ENCODE measurements at regions not wholly inside any gene's neighbourhood (a gene's known extent, or its start where the extent isn't known, plus 50 kb on each side); places are given as distances from the start of the nearest gene placed in this dataset.
A peak's percentile ranks its signal among the peaks of the same experiment; 100 is the strongest.
"Not testable (repeated sequence)": the region's sequence is repeated elsewhere in the genome, so short reads cannot be mapped to it uniquely, and the experiment has no call there.

GRCh38 chr3:71958533-71958932, 173.6 kb upstream of the PROK2 start:
- no peak for DNase-seq (ENCODE audit: low spot score)

GRCh38 chr3:71956716-71957115, 171.8 kb upstream of the PROK2 start:
- DNase-seq (ENCODE audit: low spot score), result no peak

DNA sequence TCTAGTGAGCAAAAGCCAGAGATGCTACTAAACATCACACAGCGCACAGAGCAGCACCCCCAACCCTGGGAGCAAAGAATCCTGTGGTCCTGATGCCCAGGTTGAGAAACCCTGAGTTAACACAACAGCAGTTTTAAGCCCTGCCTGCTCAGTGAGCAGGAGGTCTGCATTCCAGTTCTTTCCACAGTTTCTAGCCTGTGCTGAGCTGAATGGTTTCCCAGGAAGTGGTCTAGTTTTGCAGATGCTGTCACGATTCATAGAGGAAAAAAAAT, 171.1 kb upstream of the PROK2 start:
- DNase-seq (ENCODE audit: low spot score), result no peak

GRCh38 chr3:71955240-71956068, 170.5 kb upstream of the PROK2 start:
- peak; percentile 57 for DNase-seq (ENCODE audit: low spot score)

GRCh38 chr3:71951842-71952241, 166.9 kb upstream of the PROK2 start:
- no peak for DNase-seq (ENCODE audit: low spot score)

- DNase-seq (ENCODE audit: low spot score), result no peak
Observed at GRCh38 chr3:71951361-71951760, 166.4 kb upstream of the PROK2 start.

DNA sequence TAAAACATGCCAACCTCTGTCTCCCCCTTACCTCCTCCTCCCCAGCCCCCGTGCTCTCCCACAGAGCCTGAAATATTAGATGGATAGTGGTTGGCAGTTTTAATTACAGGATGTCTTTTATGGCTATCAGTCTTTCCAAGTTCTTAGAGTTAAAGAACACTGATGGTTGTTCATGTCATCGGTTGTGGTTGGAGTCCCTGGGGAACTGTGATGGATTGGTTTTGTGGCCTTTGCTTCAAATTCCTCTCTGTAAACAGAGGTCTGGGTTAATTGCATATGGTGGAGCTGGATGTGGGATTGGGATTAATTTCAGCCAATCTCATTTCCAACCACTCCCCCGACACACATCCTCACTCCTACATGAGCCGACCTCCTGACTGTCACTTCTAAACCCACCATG, 164.5 kb upstream of the PROK2 start:
- DNase-seq (ENCODE audit: low spot score), result no peak

DNA sequence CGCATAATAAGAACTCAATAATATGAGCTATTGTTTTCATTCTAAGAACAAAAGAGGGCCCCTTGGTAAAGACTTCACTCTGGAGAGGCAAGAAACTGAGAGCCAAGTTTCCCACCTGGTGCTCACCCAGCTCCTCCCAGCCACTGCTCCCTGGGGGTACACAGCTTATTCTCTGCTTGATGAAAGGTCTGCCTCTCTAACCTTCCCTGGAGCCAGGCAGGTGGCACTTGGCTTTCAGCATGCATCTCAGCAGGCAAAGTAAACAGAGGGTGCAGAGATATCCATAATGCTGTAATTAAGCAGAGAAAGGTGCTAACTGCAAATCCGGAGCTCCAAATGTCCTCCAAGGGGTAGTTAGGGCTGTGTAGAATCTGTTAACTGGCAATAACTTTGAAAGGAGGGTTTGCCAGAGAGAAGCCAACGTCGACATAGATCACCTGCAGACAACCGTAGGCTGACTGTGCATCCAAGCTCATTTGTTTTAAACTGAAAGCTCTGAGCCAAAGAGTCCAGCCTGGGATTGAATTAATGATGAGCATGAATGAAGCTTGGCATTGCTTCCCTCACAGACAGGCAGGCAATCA, 159.6 kb upstream of the PROK2 start:
- no peak for DNase-seq (ENCODE audit: low spot score)

- DNase-seq (ENCODE audit: low spot score), result no peak
Observed at GRCh38 chr3:71942432-71943187, 157.7 kb upstream of the PROK2 start.

GRCh38 chr3:71940486-71940885, 155.5 kb upstream of the PROK2 start:
- no peak for DNase-seq (ENCODE audit: low spot score)

DNA sequence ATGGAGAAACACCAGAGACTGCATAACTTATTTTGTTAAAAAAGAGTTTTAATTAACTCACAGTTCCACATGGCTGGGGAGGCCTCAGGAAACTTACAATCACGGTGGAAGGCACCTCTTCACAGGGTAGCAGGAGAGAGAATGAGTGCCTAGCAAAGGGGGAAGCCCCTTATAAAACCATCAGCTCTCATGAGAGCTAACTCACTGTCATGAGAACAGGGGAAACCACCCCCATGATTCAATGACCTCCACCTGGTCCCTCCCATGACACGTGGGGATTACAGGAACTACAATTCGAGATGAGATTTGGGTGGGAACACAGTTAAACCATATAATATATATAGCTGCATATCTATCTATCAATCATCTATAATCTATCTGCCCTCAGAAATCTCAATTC, 153.1 kb upstream of the PROK2 start:
- DNase-seq (ENCODE audit: low spot score), result not testable (repeated sequence)

DNA sequence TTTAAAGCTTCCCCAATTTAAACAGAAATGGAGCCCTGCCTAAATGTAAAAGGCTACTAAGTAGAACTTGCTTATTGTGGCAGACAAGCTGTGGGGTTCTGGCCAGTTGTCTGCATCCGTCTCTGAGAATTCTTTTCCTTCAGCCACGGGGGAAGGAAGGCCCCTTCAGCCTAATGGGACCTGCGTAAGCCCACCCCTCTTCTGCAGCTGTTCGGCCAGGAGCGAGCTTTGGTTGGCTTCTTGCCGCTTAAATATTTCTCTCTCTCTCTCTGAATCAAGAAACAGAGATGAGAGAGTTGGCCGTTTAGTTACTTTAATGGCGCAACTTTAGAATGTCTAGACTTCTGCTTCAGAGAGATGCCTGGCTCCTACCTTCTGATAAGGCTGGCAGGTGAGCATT, 151.7 kb upstream of the PROK2 start:
- DNase-seq (ENCODE audit: low spot score), result no peak

DNA sequence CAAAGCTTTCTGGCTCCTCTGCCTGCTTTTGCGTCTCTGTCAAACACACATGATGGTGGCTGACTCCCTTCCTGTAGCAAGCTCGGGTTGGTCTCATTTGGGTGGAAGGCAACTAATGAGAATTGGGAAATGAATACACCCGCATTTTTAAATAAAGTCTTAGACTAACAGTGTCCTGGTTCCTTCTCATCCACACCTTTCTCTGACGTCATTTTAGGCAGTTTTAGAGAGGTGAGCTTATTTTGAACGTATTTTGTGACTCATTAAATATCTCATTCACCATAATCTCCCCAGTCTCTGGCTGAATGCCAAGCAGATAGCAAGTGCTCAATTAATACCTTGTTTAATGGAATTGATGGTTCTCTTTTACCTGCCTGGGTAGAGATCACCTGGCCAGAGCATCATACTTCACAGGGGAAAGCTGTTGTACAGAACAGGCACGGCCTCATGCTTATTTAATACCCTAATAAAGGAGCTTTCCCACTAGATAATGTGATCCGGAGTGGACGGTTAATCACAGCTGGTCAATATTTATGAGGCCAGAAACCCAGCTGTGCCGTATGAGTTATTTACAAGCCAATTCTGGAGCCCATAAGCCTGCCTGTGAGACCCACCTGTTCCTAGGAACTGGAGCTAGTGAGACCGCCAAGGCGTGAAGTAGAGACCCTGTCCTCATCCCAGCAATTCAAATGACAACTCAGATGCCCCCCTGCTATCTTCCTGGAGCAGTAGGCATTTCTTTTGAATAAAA, 149.7 kb upstream of the PROK2 start:
- DNase-seq (ENCODE audit: low spot score), result no peak

DNA sequence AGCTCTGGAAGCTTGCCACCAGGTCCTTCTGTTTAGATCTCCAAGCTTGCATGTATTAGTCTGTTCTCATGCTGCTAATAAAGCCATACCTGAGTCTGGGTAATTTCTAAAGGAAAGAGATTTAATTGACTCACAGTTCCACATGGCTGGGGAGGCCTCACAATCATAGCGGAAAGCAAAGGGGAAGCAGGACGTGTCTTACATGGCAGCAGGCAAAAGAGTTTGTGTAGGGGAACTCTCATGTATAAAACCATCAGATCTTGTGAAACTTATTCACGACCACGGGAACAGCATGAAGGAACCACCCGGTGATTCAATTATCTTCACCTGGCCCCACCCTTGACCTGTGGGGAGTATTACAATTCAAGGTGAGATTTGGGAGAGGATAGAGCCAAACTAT, 147.0 kb upstream of the PROK2 start:
- no peak for DNase-seq (ENCODE audit: low spot score)

- DNase-seq (ENCODE audit: low spot score), result peak; percentile 36
Observed at GRCh38 chr3:71930056-71930991, 145.4 kb upstream of the PROK2 start.

DNA sequence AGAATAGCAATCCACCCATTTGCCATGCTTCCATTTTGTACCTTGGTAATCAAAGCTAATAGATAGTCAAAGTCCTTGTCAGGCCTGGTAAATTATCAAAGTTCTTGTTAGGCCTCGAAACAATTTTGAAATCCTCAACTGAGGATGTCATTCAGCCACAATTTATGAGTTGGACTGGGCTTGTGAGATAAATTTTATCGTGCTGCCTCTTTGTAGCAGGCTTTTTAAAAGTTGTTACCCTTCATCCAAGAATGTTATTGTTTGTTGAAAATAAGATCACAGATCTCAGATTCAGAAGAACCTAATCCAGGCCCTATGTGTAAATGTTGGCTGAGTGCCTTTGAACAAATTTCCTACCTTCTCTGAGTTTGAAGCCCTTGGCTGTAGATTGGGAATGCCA, 143.3 kb upstream of the PROK2 start:
- no peak for DNase-seq (ENCODE audit: low spot score)

DNA sequence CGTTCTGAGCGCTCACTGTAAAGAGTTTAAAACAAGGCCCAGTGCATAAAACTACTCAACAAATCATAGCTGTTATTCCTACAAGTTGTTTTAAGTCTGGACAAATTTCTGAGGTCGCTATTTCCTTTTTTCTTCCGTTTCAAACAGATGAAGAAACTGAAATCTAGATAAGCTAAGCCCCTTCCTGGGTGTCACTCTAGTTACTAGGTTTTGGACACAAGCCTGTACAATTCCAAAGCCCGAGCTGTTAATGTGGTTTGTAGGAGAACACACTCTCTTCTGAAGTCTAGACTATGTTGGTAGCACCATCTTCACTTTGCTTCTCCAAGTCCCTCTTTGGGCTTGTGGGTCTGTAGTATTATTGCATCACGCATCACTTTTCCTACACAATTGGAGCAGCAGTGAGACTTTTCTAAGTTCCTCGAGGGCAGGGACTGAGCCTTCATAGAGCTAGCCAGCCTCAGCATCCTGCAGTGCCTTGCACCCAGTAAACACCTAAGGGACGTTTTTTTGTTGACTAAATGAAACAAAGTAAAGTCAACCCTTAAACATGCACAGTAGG, 142.6 kb upstream of the PROK2 start:
- no peak for DNase-seq (ENCODE audit: low spot score)

DNA sequence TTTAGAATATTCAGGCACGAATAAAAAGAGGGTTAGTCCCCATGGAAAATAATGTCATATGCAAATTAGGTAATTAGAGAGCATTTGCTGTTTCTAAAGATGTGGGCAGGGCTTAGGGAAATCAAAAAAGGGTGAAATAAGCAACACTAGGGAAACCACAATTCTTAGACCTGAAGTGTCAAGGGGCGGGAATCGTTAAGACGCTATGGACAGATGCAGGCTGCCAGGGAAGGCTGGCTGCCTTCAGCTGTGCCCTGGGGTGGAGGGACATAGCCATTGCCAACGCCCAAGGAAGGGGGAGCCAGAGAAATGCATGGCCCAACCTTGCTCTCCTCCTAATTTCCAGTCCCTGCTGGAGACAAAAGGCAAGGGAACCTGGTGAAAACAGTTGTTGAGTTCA, 141.7 kb upstream of the PROK2 start:
- DNase-seq (ENCODE audit: low spot score), result no peak

DNA sequence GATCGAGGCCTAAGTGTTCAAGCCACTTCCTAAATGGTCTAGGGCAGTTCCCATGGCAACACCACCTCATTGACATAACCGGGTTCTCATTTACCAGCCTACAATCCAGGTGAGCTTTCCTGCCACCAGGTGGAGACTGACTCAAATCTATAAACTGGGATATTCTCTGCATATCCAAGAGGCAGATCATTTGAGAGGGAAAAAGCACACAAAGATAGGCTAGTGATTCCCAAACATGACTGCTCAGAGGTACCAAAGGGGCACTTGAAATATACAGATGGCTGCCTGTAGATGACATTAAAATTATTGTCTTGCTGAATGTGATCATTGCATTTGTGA, 141.3 kb upstream of the PROK2 start:
- DNase-seq (ENCODE audit: low spot score), result peak; percentile 71

GRCh38 chr3:71925511-71926261, 140.7 kb upstream of the PROK2 start:
- not testable (repeated sequence) for DNase-seq (ENCODE audit: low spot score)

GRCh38 chr3:71924721-71925120, 139.8 kb upstream of the PROK2 start:
- DNase-seq (ENCODE audit: low spot score), result no peak
